DOHH2 (cell line): ENCODE measurements at regions not wholly inside any gene's neighbourhood (a gene's known extent, or its start where the extent isn't known, plus 50 kb on each side); places are given as distances from the start of the nearest gene placed in this dataset.

ENCODE experiments used
- CTCF ChIP-seq: fragments of 200-600 bp; sonication (generic); IDR thresholded peaks from one replicate; pipeline ENCODE4 v1.5.1; 2014; ENCODE audit warnings: antibody characterized with exemption, mild to moderate bottlenecking, low read depth, low read length; ENCODE audit not compliant: poor library complexity, severe bottlenecking
- EZH2phosphoT487 ChIP-seq: fragments of 200-600 bp; sonication (generic); IDR thresholded peaks from 2 replicates; pipeline ENCODE4 v1.6.1; 2017; ENCODE audit warnings: borderline replicate concordance, mild to moderate bottlenecking, antibody characterized with exemption, low read length, moderate library complexity, mixed read lengths

GRCh38 chr20:50406610-50407136 is 103.5 kb upstream of the PTPN1 start:
- TF ChIP-seq CTCF (no peak), EZH2phosphoT487 (no peak)
